B cell (primary cell): ENCODE measurements at regions not wholly inside any gene's neighbourhood (a gene's known extent, or its start where the extent isn't known, plus 50 kb on each side); places are given as distances from the start of the nearest gene placed in this dataset.

Experiments
- EZH2 ChIP-seq: IDR thresholded peaks from 2 replicates; pipeline ENCODE4 v1.6.1; 2012; ENCODE audit warnings: borderline replicate concordance, low read depth, mild to moderate bottlenecking, moderate library complexity, low read length; ENCODE audit not compliant: insufficient read depth, poor library complexity, severe bottlenecking
- TF ChIP-seq, protein P1 (sequence below): fragments of 200-600 bp; IDR thresholded peaks from one replicate; pipeline ENCODE4 v1.8.0; 2022; ENCODE audit warnings: antibody characterized with exemption, mild to moderate bottlenecking

GRCh38 chr18:75815767-75816166, 388.3 kb upstream of the SMIM21 start:
- TF ChIP-seq, protein P1, sequence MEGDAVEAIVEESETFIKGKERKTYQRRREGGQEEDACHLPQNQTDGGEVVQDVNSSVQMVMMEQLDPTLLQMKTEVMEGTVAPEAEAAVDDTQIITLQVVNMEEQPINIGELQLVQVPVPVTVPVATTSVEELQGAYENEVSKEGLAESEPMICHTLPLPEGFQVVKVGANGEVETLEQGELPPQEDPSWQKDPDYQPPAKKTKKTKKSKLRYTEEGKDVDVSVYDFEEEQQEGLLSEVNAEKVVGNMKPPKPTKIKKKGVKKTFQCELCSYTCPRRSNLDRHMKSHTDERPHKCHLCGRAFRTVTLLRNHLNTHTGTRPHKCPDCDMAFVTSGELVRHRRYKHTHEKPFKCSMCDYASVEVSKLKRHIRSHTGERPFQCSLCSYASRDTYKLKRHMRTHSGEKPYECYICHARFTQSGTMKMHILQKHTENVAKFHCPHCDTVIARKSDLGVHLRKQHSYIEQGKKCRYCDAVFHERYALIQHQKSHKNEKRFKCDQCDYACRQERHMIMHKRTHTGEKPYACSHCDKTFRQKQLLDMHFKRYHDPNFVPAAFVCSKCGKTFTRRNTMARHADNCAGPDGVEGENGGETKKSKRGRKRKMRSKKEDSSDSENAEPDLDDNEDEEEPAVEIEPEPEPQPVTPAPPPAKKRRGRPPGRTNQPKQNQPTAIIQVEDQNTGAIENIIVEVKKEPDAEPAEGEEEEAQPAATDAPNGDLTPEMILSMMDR: no peak
- TF ChIP-seq EZH2: no peak
